NT2/D1 (cell line): ENCODE measurements at regions not wholly inside any gene's neighbourhood (a gene's known extent, or its start where the extent isn't known, plus 50 kb on each side); places are given as distances from the start of the nearest gene placed in this dataset.

ENCODE experiments used
- DNase-seq: peaks from one replicate; pipeline ENCODE4 v3.0.0-alpha.2; 2011; ENCODE audit warnings: low read depth, low spot score
- H3K27me3 ChIP-seq: 2 replicates; pipeline ENCODE4 v1.6.0; 2011; ENCODE audit warnings: mild to moderate bottlenecking; ENCODE audit not compliant: insufficient read length, insufficient read depth
- H3K36me3 ChIP-seq: 2 replicates; pipeline ENCODE4 v1.6.1; 2011; ENCODE audit warnings: mild to moderate bottlenecking, low read length, mixed read lengths; ENCODE audit not compliant: insufficient read depth, insufficient read length
- H3K4me1 ChIP-seq: 2 replicates; pipeline ENCODE4 v1.5.1; 2011; ENCODE audit not compliant: insufficient read depth, insufficient read length
- H3K4me3 ChIP-seq: 2 replicates; pipeline ENCODE4 v1.5.1; 2011; ENCODE audit warnings: low read depth; ENCODE audit not compliant: insufficient read length
- H3K9ac ChIP-seq: 2 replicates; pipeline ENCODE4 v1.6.0; 2011; ENCODE audit warnings: low read depth; ENCODE audit not compliant: insufficient read length
- H3K9me3 ChIP-seq: 2 replicates; pipeline ENCODE4 v1.5.1; 2011; ENCODE audit warnings: mild to moderate bottlenecking, low read length; ENCODE audit not compliant: insufficient read depth
- SUZ12 ChIP-seq: IDR thresholded peaks from 2 replicates; pipeline ENCODE4 v1.6.1; 2011; ENCODE audit not compliant: insufficient read length, insufficient read depth; ENCODE audit errors: extremely low read depth
- YY1 ChIP-seq: IDR thresholded peaks from 2 replicates; pipeline ENCODE4 v1.6.1; 2011; ENCODE audit not compliant: insufficient read length, insufficient read depth
- ZNF274 ChIP-seq: IDR thresholded peaks from 2 replicates; pipeline ENCODE4 v1.6.1; 2011; ENCODE audit warnings: mild to moderate bottlenecking, low read depth, low read length

- TF ChIP-seq ZNF274, result no peak
- TF ChIP-seq SUZ12, result no peak
- no peak for TF ChIP-seq YY1
- Histone ChIP-seq H3K4me1 (peaks cover 7% of the 10 kb centered on the region), H3K36me3 (no peaks in the 10 kb centered on the region), H3K4me3 (no peak overlapping the region), H3K9ac (no peak overlapping the region), H3K9me3 (no peaks in the 10 kb centered on the region), H3K27me3 (peaks cover 28% of the 10 kb centered on the region)
- no peak for DNase-seq
Observed at GRCh38 chr17:79288950-79289349, 214.3 kb downstream of the ENGASE start.

- Histone ChIP-seq H3K9me3 (no peaks in the 10 kb centered on the region), H3K4me1 (peaks cover 7% of the 10 kb centered on the region), H3K4me3 (no peak overlapping the region), H3K9ac (no peak overlapping the region), H3K36me3 (no peaks in the 10 kb centered on the region), H3K27me3 (peaks cover 7% of the 10 kb centered on the region)
- TF ChIP-seq ZNF274 (no peak), YY1 (no peak), SUZ12 (no peak)
- DNase-seq, result no peak
Observed at GRCh38 chr17:79286440-79286839, 211.8 kb downstream of the ENGASE start.

GRCh38 chr17:79285973-79286372, 211.3 kb downstream of the ENGASE start:
- H3K4me1 ChIP-seq, result peaks cover 7% of the 10 kb centered on the region
- H3K36me3 ChIP-seq, result no peaks in the 10 kb centered on the region
- no peaks in the 10 kb centered on the region for H3K9me3 ChIP-seq
- H3K4me3 ChIP-seq, result no peak overlapping the region
- no peak overlapping the region for H3K9ac ChIP-seq
- DNase-seq, result no peak
- H3K27me3 ChIP-seq, result peaks cover 4% of the 10 kb centered on the region
- TF ChIP-seq ZNF274 (no peak), SUZ12 (no peak), YY1 (no peak)

GRCh38 chr17:79282294-79282693, 207.7 kb downstream of the ENGASE start:
- Histone ChIP-seq H3K4me3 (no peak overlapping the region), H3K9ac (no peak overlapping the region), H3K4me1 (peaks cover 11% of the 10 kb centered on the region), H3K27me3 (no peaks in the 10 kb centered on the region), H3K36me3 (no peaks in the 10 kb centered on the region), H3K9me3 (no peaks in the 10 kb centered on the region; the same call in 1 of the 2 replicates)
- no peak for DNase-seq
- TF ChIP-seq YY1, result no peak
- TF ChIP-seq ZNF274, result no peak
- TF ChIP-seq SUZ12, result no peak

- Histone ChIP-seq H3K9me3 (no peaks in the 10 kb centered on the region; the same call in 1 of the 2 replicates), H3K4me3 (no peak overlapping the region), H3K27me3 (no peaks in the 10 kb centered on the region), H3K36me3 (no peaks in the 10 kb centered on the region), H3K9ac (no peak overlapping the region), H3K4me1 (peaks cover 6% of the 10 kb centered on the region)
- no peak for TF ChIP-seq YY1
- no peak for TF ChIP-seq ZNF274
- no peak for TF ChIP-seq SUZ12
- no peak for DNase-seq
Observed at GRCh38 chr17:79281803-79282202, 207.2 kb downstream of the ENGASE start.

- DNase-seq, result no peak
- peaks cover 3% of the 10 kb centered on the region for H3K4me1 ChIP-seq
- H3K9ac ChIP-seq, result no peak overlapping the region
- H3K36me3 ChIP-seq, result no peaks in the 10 kb centered on the region
- no peak for TF ChIP-seq YY1
- TF ChIP-seq ZNF274, result no peak
- TF ChIP-seq SUZ12, result no peak
- no peaks in the 10 kb centered on the region; the same call in 1 of the 2 replicates for H3K9me3 ChIP-seq
- no peaks in the 10 kb centered on the region for H3K27me3 ChIP-seq
- no peak overlapping the region for H3K4me3 ChIP-seq
Observed at GRCh38 chr17:79280866-79281572, 206.4 kb downstream of the ENGASE start.

GRCh38 chr17:79280010-79280409, 205.4 kb downstream of the ENGASE start:
- peaks cover 3% of the 10 kb centered on the region for H3K4me1 ChIP-seq
- H3K9me3 ChIP-seq, result no peaks in the 10 kb centered on the region; the same call in 1 of the 2 replicates
- DNase-seq, result no peak
- no peaks in the 10 kb centered on the region for H3K36me3 ChIP-seq
- TF ChIP-seq ZNF274 (no peak), YY1 (no peak), SUZ12 (no peak)
- no peaks in the 10 kb centered on the region for H3K27me3 ChIP-seq
- H3K9ac ChIP-seq, result no peak overlapping the region
- no peak overlapping the region for H3K4me3 ChIP-seq
